ENCODE measurements at regions not wholly inside any gene's neighbourhood (a gene's known extent, or its start where the extent isn't known, plus 50 kb on each side); places are given as distances from the start of the nearest gene placed in this dataset.

DNA sequence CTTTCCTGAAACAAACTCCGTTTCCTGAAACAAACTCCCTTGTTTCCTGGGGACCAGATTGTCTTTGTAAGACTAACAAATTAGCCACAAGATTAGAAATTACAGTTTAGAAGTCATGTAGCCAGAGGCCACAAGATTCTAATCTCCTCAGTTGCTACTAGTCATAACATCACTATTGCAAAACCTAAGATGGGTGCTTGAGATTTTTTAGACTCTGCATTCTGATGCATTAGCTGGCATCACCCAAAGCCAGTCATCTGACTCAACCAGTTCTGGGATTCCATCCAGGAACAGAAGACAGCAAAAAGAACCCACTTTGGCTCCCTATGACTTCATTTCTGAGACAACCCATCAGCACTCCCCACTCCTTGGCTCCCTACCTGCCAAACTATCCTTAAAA lies 367.9 kb upstream of the MBL2 start:
- Histone ChIP-seq H4K20me1 (ENCODE audit: insufficient read depth) (no peaks in the 10 kb centered on the region), H3K36me3 (ENCODE audit: insufficient read depth, low read length) (no peaks in the 10 kb centered on the region), H2AFZ (ENCODE audit: low read depth, low read length) (no peak overlapping the region)

GRCh38 chr10:53135897-53136253 lies 363.3 kb upstream of the MBL2 start:
- Histone ChIP-seq H3F3A (ENCODE audit: insufficient read depth, low read length, poor library complexity, severe bottlenecking) (no peaks in the 10 kb centered on the region), H3K9me2 (ENCODE audit: insufficient read depth, low read length) (no peaks in the 10 kb centered on the region), H3K27ac (ENCODE audit: low read length) (no peak overlapping the region), H2AFZ (ENCODE audit: low read depth, low read length) (no peak overlapping the region), H4K20me1 (ENCODE audit: insufficient read depth) (no peaks in the 10 kb centered on the region), H3K4me3 (ENCODE audit: low read length) (no peak overlapping the region), H3K79me2 (replicated peaks; ENCODE audit: insufficient read depth, low read length) (no peaks in the 10 kb centered on the region), H3K36me3 (ENCODE audit: insufficient read depth, low read length) (no peaks in the 10 kb centered on the region), H3K9me3 (ENCODE audit: low read length) (no peaks in the 10 kb centered on the region), H3K4me2 (ENCODE audit: low read length) (no peak overlapping the region), H3K9ac (ENCODE audit: low read length) (no peak overlapping the region), H3K27me3 (ENCODE audit: insufficient read depth, low read depth, low read length) (no peaks in the 10 kb centered on the region)
- TF ChIP-seq POLR2AphosphoS5 (IDR thresholded peaks at IDR 0.05) (no peak), MXI1 (conservative IDR thresholded peaks at IDR 0.05; ENCODE audit: poor library complexity, severe bottlenecking) (no peak), SMC3 (conservative IDR thresholded peaks at IDR 0.05; ENCODE audit: poor library complexity) (no peak), TAF1 (IDR thresholded peaks at IDR 0.05; ENCODE audit: low read depth) (no peak), EZH2 (IDR thresholded peaks at IDR 0.05; ENCODE audit: borderline replicate concordance, insufficient read depth, low read length, poor library complexity, severe bottlenecking) (no peak), REST (IDR thresholded peaks at IDR 0.05; ENCODE audit: borderline replicate concordance) (no peak), EP300 (conservative IDR thresholded peaks at IDR 0.05; ENCODE audit: poor library complexity, severe bottlenecking) (no peak), RAD21 (conservative IDR thresholded peaks at IDR 0.05) (no peak)

More for the DNA sequence above, 367.9 kb upstream of the MBL2 start:
- Histone ChIP-seq H3F3A (ENCODE audit: insufficient read depth, low read length, poor library complexity, severe bottlenecking) (no peaks in the 10 kb centered on the region), H3K79me2 (replicated peaks; ENCODE audit: insufficient read depth, low read length) (no peaks in the 10 kb centered on the region), H3K9me3 (ENCODE audit: low read length) (no peaks in the 10 kb centered on the region), H3K27me3 (ENCODE audit: insufficient read depth, low read depth, low read length) (no peaks in the 10 kb centered on the region), H3K4me2 (ENCODE audit: low read length) (no peak overlapping the region), H3K9ac (ENCODE audit: low read length) (no peak overlapping the region), H3K27ac (ENCODE audit: low read length) (no peak overlapping the region), H3K4me3 (ENCODE audit: low read length) (no peak overlapping the region), H3K9me2 (ENCODE audit: insufficient read depth, low read length) (no peaks in the 10 kb centered on the region)
- TF ChIP-seq RAD21 (conservative IDR thresholded peaks at IDR 0.05) = no peak
- TF ChIP-seq EP300 (conservative IDR thresholded peaks at IDR 0.05; ENCODE audit: poor library complexity, severe bottlenecking) = no peak
- TF ChIP-seq CTCF (IDR thresholded peaks at IDR 0.05; ENCODE audit: poor library complexity, severe bottlenecking) = no peak
- TF ChIP-seq TAF1 (IDR thresholded peaks at IDR 0.05; ENCODE audit: low read depth) = no peak
- TF ChIP-seq SMC3 (conservative IDR thresholded peaks at IDR 0.05; ENCODE audit: poor library complexity) = no peak
- no peak for TF ChIP-seq EZH2 (IDR thresholded peaks at IDR 0.05; ENCODE audit: borderline replicate concordance, insufficient read depth, low read length, poor library complexity, severe bottlenecking)
- no peak for TF ChIP-seq MXI1 (conservative IDR thresholded peaks at IDR 0.05; ENCODE audit: poor library complexity, severe bottlenecking)
- TF ChIP-seq POLR2AphosphoS5 (IDR thresholded peaks at IDR 0.05) = no peak
- TF ChIP-seq REST (IDR thresholded peaks at IDR 0.05; ENCODE audit: borderline replicate concordance) = no peak
